ENCODE measurements at regions not wholly inside any gene's neighbourhood (a gene's known extent, or its start where the extent isn't known, plus 50 kb on each side); places are given as distances from the start of the nearest gene placed in this dataset.
"Not testable (repeated sequence)": the region's sequence is repeated elsewhere in the genome, so short reads cannot be mapped to it uniquely, and the experiment has no call there.

DNA sequence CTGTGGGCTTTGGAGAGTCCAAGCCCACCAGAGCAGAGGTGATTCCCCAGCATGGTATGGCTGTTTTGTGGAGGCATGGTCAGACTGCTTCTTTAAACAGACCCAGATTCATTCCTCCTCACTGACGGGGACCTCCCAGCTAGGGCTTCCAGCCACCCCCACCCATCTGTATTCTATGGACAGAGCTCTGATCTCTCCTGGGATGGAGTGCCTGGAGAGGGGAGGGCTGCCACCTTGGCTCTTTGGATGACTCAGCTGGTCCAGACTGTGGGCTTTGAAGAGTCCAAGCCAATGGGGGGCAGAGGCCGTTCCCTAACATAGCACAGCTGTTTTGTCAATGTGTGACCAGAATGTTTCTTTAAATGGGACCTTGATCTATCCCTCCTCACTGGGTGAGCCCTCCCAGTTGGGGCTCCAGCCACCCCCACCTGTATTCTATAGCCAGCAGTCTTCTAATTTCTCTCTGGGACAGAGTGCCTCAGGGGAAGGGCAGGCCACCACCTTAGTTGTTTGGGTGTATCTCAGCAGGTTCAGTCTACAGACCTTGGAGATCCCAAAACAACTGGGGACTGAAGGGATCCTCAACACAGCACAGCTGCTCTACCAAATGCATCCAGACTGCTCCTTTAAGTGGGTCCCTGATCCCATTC, 122.0 kb upstream of the OSTN start:
- DNase-seq: no peak

DNA sequence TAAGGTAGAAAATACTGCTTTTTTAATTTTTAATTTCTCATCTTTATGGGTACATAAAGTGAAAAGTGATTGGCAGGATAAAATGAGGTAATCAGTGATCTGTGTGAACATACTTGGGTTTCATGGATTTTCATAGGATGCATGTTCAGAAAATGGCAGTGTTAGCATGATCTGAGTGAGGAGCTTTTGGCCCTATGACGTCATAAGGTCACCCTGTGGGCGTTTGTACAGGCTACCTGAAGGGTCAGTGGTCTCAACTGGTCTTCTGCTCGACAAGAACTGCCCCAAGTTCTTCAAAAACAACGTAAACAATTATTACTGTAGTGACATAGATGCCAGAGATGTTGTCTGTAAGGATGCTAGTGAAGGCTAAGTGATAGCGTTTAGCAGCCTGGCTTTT, 124.5 kb upstream of the OSTN start:
- DNase-seq: no peak

DNA sequence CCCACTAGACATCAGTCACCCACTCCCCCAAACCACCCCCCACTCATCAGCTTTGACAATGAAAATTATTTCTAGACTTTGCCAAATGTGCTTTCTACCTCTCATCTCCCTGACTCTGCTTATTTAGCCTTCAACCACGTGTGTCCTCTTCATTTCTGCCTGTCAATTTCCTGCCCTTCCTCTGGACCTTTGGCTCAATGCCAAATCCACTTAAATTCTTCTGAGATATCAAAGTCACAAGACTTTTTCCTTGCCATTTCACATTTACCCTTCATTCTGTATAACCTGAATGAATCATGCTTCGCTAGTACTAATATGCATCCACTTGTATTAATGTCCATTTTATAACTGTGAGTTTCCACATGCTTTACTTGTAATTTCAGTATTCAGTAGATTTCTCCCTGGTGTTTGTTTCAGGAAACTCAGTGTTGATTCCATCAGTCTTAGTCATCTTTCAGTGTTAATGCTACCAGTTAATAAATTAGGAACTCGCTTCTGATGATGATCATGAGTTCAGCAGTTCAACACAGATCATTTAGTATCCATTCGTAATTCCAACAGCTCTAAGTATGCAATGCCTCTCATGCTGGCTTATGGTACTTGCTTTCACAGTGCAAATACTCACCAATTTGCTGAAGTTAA, 128.2 kb upstream of the OSTN start:
- DNase-seq: no peak

DNA sequence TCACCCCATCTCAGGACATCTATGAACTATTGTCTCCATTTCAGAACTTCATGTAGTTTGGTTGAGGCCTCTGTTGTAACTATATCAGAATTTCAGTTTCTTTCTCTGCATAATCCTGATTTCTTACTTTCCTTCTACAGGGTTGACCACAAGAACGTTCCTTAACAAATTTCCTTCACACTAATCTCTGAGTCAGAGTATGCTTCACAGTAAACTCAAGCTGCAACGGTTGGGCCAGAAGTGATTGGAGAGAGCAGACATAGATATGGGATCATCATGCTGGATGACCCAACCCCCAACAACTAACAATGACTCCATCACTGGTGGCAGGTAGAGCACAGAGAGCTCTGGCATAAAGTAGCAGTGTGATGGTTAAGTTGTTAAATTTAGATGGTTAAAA, 128.8 kb upstream of the OSTN start:
- no peak for DNase-seq

DNA sequence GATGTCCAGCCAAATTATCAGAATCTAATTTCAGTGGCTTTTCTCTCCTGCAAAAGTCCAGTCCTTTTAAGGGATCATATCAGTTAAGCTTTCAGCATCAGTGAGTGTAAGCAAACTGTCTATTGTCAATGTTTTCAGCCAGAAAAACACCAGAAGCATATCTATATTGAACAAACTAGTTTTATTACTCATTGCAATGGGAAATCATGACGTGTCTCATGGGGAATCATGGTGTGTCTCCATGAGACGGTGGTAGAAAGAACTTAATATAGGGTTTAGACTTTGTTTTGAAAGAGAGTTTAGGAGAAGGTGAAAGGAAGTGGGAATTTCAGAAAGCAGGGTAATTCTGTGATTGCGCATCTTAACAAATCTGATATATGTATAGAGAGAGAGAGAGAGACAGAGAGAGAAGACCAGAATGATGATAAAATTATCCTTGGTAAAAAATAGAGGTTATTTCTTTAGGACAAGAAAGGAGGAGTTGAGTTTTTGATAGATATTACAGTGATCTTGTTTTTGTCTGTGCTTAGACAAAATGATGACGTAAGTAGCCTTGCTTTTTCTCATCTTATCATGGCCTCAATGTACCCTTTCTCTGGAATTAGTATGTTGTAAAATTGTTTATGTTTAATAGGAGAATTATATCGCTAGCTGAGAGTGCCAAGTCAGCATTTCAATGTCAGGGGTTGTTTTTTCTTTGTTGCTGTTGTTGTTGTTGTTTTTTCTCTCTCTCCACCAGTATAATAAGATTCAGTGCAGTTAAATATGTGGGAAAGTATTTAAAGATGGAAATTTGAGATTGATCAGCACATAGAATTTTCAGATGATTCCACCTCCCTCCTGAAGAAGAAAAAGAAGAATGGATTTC, 129.9 kb upstream of the OSTN start:
- no peak for DNase-seq

DNA sequence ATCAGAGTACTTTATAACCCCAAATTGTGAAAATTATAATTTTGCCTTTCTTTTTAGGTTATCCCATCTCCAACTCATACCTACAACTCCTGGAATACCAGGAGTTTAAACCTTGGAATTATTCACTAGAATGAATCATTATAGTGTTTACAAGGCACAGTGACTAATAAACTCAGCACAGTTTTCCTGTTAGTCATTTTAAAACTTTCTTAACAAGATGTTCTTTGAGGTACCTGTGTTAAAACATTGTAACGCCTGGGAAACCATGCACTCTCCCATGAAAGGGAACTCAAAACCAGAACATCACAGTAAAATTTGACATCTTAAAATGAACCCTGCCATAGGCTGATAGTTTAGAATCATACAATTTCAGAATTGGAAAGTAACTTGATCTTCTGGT, 132.4 kb upstream of the OSTN start:
- no peak for DNase-seq

DNA sequence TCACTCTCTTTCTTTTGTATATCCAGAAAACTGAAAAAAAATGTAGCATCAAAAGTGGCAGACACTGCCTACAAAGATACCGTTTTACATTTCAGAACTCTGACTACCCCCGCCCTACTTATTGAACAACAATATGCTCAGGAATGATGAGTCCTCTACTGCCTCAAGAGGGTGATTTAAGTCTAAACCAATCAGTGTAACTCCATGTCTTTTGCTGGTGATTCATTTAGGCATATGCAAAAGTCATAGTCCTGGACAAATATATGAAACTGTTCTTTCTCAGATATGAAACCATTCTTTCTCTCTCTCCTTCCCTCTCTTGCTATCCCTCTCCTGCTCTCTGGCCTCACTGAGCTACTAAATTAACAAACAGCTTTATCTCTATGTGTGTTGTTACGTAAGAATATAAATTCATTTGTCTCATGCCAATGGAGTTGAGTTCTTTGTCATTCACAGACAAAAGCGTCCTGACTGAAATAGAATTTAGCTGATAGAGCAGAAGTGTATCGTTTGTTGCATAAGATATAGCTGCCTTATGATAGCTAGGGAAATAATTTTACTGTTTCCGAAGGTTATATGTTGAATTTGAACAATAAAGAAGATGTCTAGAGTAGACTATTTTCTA, 133.7 kb upstream of the OSTN start:
- DNase-seq: no peak

DNA sequence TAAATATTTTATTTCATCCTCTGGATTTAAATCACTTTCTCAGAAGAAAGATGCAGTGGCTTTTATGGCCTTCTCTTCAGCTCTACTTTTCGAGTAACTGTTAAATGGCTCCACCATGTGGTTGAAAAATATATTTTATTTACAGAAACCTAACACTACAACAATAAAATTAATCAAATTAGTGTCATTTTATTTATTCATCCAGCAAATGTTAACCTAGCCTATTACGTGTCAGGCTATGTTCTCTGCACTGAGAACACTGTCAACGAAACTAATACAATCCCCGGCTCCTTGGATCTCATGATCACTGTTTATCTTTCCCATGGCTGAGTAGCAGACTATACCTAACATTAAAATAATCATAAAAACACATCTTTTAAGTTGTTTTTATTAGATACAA, 148.0 kb upstream of the OSTN start:
- peak in 1 of 51 donors; percentile 27 for DNase-seq

DNA sequence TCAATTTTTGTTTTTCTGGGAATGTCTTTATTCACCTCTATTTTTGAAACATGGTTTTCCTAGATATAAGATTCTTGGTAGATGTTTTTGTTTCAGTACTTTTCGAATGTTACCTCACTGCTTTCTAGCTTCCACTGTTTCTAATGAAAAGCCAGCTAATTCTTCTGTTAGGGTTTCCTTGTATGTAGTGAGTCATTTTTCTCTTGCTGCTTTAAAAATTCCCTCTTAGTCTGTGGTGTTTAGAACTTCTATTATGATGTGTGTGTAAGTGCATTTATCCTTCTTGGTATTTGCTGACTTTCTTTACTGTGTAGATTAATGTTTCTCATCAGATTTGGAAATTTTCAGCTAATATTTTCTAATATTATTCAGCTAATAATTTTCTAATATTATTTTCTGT, 151.1 kb upstream of the OSTN start:
- DNase-seq: no peak

DNA sequence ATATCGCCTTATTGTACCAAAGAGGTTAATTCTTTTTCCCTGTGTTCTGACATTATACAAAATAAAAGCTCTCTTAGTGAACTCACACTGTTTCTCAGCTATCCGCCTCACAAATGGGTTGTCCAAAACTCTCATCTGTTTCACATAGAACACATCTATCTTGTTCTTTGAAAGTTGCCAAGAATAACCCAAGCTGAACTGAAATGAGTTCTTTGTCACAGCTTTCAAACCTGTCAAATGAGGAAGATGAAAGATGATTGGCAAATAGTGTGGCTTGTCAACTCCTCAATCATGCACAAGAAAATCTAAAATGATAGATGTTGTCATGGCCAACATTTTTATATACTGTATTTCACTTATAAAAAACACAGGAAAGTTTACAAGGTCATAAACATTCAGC, 168.1 kb upstream of the OSTN start:
- DNase-seq: no peak

DNA sequence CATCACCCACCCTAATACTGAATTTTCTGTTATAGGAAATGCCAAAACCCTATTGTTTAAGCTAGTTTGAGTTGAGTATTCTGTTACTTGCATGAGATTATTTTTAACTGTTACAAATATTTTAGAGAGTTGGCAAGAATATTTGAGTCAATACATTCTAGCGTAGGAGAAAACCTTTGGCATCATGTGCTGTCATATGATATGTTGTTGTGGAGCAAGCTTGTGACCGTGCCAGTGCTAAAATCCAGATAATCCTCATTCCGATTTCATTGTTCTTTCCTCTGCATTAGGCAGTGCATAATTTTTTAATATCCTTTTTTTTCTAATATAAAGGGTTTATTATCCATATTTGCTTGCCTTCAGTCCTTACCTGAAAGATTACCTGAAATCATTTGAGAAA, 168.0 kb upstream of the GMNC start:
- no peak for DNase-seq

DNA sequence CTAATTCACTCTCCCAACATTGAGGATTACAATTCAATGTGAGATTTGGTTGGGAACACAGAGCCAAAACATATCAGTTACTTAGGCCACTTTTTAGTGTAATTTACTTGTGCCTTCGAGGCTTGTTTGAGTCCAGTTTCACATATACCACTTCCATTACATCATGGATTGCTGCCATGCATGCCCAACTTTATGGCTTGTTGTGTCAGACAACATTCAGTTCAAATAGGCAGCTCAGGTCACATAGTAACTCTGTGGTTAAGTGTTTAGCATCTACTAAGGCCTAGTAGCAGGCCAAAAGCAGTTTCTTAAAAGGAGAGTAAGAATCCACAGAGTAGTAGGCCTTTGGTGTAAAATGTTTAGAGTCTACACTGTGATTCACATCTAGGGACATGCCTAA, 164.3 kb upstream of the GMNC start:
- no peak for DNase-seq

DNA sequence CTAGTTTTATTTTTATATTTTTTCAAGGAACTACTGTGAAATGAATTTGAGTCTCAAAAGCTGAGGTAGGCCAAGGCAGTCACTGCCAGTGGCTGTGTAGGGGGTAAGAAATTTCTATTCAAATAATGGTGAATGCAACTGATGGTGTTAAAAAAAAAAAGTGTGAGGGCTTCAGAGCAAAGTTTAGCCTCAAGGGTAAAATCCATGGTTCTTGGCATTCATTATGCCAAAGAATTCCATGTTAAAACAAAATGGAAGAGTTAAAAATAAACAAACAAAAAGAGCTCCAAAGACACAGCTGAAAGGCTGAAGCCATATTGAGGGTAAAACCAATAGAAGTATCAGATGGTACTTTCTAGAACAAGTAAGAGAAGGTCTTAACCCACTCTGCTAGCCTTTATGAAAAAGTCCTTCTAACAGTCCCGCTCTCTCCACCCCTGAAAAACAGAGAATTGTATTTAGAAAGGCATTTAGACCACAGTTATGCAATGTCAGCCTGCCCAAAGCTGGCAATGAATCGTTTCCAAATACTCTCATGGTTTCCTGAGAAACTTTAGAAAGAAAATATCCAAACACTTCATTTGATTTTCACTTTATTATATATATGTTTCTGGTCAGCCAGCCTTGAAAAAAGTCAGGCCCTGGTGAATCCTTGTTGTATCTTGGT, 158.4 kb upstream of the GMNC start:
- DNase-seq: no peak

DNA sequence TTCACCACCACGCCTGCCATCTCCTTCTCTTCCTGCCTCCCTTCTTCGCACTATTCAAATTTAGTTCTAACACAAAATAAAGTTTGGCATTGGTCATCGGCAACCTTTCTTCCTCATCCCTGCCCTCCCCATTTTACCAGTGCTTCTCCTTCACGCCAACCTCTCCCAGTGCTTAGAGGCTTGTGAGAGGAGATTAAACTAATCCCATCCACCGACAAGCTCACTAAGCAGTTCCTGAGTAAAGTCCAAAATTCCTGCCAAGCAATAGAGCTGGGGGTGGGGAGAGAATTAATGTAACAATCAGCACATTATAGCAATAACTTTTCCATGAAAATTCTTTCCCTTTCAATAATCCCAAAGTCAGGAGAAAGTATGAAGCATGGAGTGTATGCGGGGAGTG, 157.4 kb upstream of the GMNC start:
- DNase-seq: no peak

DNA sequence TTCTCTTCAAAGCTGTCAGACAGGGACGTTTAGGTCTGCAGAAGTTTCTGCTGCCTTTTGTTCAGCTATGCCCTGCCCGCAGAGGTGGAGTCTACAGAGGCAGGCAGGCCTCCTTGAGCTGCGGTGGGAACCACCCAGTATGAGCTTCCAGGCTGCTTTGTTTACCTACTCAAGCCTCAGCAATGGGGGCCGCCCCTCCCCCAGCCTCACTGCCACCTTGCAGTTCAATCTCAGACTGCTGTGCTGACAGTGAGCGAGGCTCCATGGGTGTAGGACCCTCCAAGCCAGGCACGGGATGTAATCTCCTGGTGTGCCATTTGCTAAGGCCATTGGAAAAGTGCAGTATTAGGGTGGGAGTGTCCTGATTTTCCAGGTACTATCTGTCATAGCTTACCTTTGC, 153.5 kb upstream of the GMNC start:
- not testable (repeated sequence) for DNase-seq

DNA sequence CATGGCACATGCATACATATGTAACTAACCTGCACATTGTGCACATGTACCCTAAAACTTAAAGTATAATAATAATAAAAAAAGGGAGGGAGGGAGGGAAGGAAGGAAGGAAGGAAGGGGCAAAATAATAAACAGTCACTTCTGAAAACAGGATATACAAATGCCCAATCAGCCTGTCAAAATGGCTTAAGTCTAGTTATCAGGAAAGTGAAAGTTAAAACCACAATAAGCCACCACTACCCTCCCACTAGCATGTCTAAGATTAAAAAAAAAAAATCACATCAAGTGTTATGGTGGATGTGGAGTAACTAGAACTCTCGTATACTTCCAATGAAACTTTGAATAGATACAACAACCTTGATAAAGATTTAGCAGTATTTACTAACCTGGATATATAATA, 145.6 kb upstream of the GMNC start:
- DNase-seq: no peak

DNA sequence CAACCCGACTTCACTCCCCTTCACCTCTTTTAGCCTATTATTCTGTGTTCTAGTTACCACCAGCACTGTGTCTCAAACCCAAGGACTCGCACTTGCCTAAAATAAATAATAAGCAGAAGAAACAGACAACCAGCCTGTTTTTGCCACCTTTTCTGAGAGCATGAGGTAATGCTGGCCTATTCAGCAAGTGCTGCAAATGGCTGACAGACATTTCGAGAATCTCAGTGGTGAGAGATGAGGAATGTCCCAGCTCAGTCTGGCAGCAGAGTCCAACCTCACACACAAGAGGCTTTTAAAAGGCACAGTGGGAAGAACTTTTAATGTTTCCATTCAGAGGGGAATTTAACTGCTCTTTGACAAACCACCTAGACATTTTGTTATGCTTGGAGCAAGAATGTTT, 143.3 kb upstream of the GMNC start:
- DNase-seq: peak in 7 of 51 donors; percentile 1 to 8 (median 2)

DNA sequence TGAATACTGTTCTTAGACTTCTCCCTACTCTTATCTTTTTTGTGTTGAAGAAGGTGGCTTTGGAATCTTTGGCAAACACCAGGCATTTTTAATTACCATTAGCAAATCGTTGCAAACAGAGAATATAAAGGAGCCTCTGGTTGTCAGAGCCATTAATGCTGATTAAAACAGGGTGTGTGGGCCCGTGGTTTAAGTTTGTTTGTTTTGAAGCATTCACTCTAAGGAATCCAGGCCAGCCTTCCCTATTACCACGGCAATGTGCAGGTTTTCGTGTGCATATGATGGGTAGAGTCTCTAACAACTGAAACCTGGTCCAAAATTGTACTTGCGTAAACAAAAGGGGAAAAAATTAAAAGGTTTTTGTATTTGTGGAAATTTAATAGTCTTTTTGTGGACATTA, 141.2 kb upstream of the GMNC start:
- DNase-seq: no peak

DNA sequence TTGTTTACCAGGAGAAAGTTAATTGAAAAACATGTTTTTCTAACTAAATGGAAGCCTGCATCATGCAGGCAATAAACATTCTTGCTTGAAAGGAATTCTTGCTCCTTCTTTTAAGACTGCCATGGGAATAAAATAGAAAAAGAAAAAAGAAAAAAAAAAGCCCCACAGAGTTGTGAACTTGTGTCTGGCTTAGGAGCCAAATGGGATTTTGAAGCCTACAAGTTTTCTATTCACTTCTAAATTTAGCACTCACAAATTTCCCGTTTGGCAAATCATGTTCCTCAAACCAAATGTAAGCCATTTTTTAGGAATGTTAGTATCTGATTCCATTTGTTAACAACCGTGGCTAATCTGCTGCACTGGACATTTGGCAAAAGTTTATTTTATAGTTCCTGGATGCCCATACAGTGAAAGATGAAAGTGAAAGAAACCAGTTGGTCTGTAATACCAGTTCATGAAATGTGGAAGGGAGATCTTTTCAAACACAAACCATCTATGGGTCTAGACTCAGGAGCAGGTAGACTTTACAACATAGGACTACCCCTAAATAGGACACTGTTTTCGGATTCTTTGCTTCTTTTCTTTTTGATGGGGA, 133.8 kb upstream of the GMNC start:
- DNase-seq: no peak

DNA sequence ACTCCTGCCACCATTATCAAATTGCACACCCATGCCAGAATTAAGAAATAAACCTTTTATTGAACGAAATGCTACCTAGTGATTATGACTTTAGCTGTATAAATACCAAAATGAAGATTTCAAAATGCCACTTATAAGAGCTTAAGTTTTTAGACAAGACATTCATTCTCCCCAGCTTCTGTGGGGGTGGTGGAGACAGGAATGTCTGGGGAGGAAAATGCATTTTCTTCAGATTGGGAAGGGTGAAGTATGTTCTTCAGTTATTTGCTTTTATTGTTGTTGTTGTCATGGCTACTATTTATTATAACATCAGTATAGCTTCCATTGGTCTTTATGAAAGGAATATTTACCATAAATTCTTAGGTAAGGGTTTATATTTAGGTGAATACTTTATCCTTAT, 132.7 kb upstream of the GMNC start:
- no peak for DNase-seq

DNA sequence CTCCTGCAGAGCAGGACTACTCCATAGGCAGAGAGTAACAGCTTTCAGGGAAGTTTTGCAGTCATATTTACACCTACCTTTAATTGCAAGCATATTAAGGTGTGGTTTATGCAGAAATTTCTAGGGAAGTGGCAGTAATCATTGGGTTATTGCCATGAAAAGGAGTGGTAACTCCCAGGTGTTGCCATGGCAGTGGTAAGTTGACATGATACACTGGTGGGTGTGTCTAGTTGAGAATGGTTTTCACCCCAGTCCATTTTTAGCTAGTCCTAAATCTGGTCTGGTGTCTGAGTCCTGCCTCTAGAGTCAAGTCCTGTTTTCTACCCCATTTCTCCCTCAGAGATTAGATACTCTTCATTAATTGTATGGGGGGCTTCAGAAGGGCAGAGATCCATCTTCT, 128.4 kb upstream of the GMNC start:
- DNase-seq: no peak

All from hypothalamus (tissue), 51 donors.